HFFc6 (cell line): ENCODE measurements at regions not wholly inside any gene's neighbourhood (a gene's known extent, or its start where the extent isn't known, plus 50 kb on each side); places are given as distances from the start of the nearest gene placed in this dataset.

Experiments used
- DNase-seq: peaks from one replicate; pipeline ENCODE4 v3.0.0-alpha.2; 2018
- H3K27ac Mint-ChIP-seq: 2 replicates; pipeline ENCODE4 v1.8.0; 2020; ENCODE audit warnings: mild to moderate bottlenecking, mixed read lengths
- H3K27me3 Mint-ChIP-seq: 2 replicates; pipeline ENCODE4 v1.8.0; 2021; ENCODE audit warnings: mild to moderate bottlenecking, moderate library complexity, mixed read lengths; ENCODE audit not compliant: insufficient read depth
- H3K36me3 Mint-ChIP-seq: 2 replicates; pipeline ENCODE4 v1.8.0; 2021; ENCODE audit warnings: low read depth, mixed read lengths
- H3K4me1 Mint-ChIP-seq: 2 replicates; pipeline ENCODE4 v1.8.0; 2020; ENCODE audit warnings: low read depth, mixed read lengths
- H3K4me3 Mint-ChIP-seq: 2 replicates; pipeline ENCODE4 v1.8.0; 2020; ENCODE audit warnings: mild to moderate bottlenecking, moderate library complexity, mixed read lengths
- H3K9me3 Mint-ChIP-seq: 2 replicates; pipeline ENCODE4 v1.8.0; 2020; ENCODE audit warnings: mild to moderate bottlenecking, mixed read lengths
- TF ChIP-seq, protein P1 (sequence below): fragments of 200-600 bp; sonication (generic); IDR thresholded peaks from 2 replicates; pipeline ENCODE4 v1.5.0; 2021; ENCODE audit warnings: antibody characterized with exemption, mild to moderate bottlenecking

DNA sequence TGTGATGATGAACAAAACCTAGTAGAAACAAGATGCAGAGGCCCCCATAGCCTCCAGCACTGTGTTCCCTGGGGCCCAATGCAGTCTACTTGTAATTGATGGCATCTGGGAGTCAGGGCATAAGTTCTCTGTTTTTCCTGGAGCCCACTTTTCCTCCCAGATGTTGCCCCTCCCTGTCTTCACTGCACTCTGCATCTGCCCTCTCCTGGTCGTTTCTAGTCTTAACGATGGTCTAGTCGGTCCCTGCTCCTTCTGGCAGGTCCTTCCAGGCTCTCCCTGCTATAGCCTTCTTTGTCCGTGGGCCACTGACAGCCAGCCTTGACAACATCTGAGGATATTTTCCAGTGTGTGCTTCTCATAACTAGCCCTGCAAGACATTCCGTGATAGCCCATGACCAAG is 208.3 kb downstream of the GXYLT1 start:
- TF ChIP-seq, protein P1, sequence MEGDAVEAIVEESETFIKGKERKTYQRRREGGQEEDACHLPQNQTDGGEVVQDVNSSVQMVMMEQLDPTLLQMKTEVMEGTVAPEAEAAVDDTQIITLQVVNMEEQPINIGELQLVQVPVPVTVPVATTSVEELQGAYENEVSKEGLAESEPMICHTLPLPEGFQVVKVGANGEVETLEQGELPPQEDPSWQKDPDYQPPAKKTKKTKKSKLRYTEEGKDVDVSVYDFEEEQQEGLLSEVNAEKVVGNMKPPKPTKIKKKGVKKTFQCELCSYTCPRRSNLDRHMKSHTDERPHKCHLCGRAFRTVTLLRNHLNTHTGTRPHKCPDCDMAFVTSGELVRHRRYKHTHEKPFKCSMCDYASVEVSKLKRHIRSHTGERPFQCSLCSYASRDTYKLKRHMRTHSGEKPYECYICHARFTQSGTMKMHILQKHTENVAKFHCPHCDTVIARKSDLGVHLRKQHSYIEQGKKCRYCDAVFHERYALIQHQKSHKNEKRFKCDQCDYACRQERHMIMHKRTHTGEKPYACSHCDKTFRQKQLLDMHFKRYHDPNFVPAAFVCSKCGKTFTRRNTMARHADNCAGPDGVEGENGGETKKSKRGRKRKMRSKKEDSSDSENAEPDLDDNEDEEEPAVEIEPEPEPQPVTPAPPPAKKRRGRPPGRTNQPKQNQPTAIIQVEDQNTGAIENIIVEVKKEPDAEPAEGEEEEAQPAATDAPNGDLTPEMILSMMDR: no peak
- no peak for DNase-seq
- Mint-ChIP-seq H3K4me3 (no peak overlapping the region), H3K4me1 (peaks cover 5% of the 10 kb centered on the region), H3K9me3 (no peaks in the 10 kb centered on the region; the same call in 1 of the 2 replicates), H3K36me3 (no peaks in the 10 kb centered on the region), H3K27ac (no peak overlapping the region), H3K27me3 (0 out of 2 replicates have a peak, but pooled peaks cover 2% of the 10 kb centered on the region)

DNA sequence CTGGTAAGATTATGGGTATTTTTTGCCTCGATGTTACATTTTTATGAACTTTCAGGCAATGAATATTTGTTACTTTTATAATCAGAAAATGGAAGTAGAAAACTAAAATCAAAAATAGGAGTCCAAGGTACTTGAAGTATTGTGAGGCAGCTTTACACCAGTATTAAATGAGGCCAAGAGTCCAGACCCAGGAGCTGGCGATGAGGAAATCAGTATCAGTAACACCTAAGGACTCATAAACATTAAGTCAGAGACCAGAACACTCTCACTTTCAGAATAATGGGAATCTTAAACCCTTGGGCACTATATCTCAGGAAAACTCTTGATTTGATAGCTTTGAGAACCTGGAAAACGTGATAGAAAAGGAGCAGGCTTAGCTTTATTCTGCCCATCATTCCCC is 208.8 kb downstream of the GXYLT1 start:
- Mint-ChIP-seq H3K4me3 (no peak overlapping the region), H3K36me3 (no peaks in the 10 kb centered on the region), H3K4me1 (peaks cover 5% of the 10 kb centered on the region), H3K9me3 (no peaks in the 10 kb centered on the region; the same call in 1 of the 2 replicates), H3K27me3 (0 out of 2 replicates have a peak, but pooled peaks cover 2% of the 10 kb centered on the region), H3K27ac (no peak overlapping the region)
- no peak for DNase-seq
- TF ChIP-seq, protein P1: no peak

DNA sequence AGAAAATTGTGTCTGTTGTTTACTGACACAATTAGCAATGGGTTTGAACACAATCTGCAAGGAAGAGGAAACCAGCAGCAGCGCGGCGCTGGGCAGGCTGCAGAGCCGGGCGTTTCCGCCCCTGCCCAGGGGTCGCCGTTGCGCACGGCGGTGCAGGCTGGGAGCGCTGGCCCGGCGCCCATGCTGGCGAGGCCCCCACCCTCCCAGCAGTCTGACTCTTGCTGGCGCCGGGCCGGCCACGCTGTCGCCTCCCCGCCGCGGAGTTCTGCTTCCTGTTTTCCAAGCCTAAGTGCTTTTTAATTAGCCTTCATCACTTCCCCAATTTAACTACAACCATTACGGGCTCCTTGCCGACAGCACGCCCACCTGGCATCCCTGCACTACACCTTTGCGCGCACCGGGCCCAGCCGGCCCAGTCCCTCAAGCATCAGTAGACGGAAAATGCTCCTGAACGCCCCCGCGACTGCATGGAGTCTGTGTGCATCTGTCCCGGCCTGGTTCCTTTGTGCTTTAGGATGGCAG is 212.1 kb downstream of the GXYLT1 start:
- no peak for DNase-seq
- Mint-ChIP-seq H3K4me1 (peaks cover 5% of the 10 kb centered on the region), H3K9me3 (no peaks in the 10 kb centered on the region), H3K4me3 (peak overlapping the region; percentile 81), H3K36me3 (no peaks in the 10 kb centered on the region), H3K27me3 (0 out of 2 replicates have a peak, but pooled peaks cover 2% of the 10 kb centered on the region), H3K27ac (no peak overlapping the region)
- TF ChIP-seq, protein P1: no peak

DNA sequence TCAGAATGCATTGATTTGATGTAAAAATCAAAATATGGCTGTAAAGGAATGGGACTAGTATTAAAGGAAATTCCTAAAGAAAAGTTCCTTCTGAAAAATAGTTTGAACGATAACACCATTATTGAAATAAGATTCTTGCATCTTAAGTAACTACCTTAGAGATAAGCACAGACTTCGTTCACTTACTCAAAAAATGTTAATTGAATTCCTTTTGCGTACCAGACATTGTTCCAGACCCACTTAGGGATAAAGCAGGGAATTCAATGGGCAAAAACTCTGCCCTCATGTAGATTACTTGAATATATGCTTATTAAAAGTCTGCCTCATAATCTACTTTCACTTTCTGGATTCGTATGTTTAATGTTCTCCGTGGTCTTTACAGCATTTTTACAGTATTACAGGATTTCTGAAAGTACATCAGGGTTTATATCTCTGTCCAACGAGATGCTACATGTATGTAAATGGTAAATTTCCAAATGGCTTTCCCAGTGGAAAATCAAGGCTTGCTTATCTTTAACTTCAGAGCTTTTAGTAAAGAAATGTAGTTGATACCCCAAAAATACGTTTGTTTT is 213.7 kb downstream of the GXYLT1 start:
- DNase-seq: no peak
- H3K27ac Mint-ChIP-seq: no peak overlapping the region
- H3K4me1 Mint-ChIP-seq: peaks cover 5% of the 10 kb centered on the region
- no peaks in the 10 kb centered on the region for H3K36me3 Mint-ChIP-seq
- peak overlapping the region; percentile 68 for H3K4me3 Mint-ChIP-seq
- TF ChIP-seq, protein P1: no peak
- H3K9me3 Mint-ChIP-seq: no peaks in the 10 kb centered on the region
- H3K27me3 Mint-ChIP-seq: no peaks in the 10 kb centered on the region

DNA sequence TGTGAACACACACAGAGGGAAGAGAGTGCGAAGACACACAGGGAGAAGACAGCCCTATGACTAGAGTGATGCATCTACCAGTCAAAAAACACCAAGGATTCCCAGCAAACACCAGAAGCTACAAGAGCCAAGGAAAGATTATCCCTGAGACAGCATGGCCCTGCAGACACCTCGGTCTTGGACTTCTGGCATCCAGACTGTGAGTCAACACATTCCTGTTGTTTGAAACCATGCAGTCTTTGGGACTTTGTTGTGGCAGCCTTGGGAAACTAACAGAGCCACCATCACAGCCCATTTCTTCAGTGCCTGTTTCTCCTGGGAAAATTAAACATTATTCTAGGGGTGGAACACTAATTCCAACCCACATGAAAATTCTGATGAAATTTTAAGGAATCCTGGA is 220.6 kb downstream of the GXYLT1 start:
- Mint-ChIP-seq H3K9me3 (no peaks in the 10 kb centered on the region; the same call in 1 of the 2 replicates), H3K27me3 (no peaks in the 10 kb centered on the region; the same call in 1 of the 2 replicates), H3K27ac (no peak overlapping the region), H3K4me3 (no peak overlapping the region), H3K4me1 (no peaks in the 10 kb centered on the region), H3K36me3 (no peaks in the 10 kb centered on the region)
- DNase-seq: no peak
- TF ChIP-seq, protein P1: no peak
